HFF-Myc (cell line): ENCODE measurements at regions not wholly inside any gene's neighbourhood (a gene's known extent, or its start where the extent isn't known, plus 50 kb on each side); places are given as distances from the start of the nearest gene placed in this dataset.
"Not testable (repeated sequence)": the region's sequence is repeated elsewhere in the genome, so short reads cannot be mapped to it uniquely, and the experiment has no call there.

Source experiments
- DNase-seq: peaks from one replicate; pipeline ENCODE4 v3.0.0-alpha.2; 2011; ENCODE audit warnings: low read depth; ENCODE audit errors: extremely low read depth
- H3K4me3 ChIP-seq: replicated peaks from 2 replicates; pipeline ENCODE4 v1.5.1; 2011; ENCODE audit warnings: low read depth, mild to moderate bottlenecking, control low read depth, low read length
- CTCF ChIP-seq: IDR thresholded peaks from 2 replicates; pipeline ENCODE4 v1.5.1; 2012; ENCODE audit warnings: mild to moderate bottlenecking, low read depth, low read length, control low read depth; ENCODE audit errors: missing control alignments

- DNase-seq: no peak
- no peak for TF ChIP-seq CTCF
- H3K4me3 ChIP-seq: no peak overlapping the region
Measured at GRCh38 chr12:89278169-89278568, 74.1 kb downstream of the DUSP6 start.

GRCh38 chr12:89276860-89277259 lies 75.4 kb downstream of the DUSP6 start:
- no peak for DNase-seq

DNA sequence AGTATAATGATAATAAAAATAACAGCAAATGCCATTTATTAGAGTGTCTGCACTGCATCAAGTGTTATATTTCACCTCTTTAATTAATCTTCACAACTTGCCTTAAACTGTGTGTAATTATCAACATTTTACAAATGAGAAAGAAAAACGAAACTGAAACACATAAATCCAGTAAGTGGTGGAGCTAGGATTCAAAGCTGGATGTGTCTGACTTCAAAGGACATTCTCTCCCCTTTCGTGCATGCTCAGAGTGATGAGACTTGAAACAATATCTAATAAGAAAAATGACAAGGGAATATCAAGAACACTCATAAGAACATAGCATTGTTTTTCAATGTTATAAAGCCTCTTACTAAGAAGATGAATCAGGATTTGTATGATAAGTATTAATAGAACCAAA lies 78.8 kb downstream of the DUSP6 start:
- DNase-seq: no peak
- TF ChIP-seq CTCF: no peak
- no peak overlapping the region for H3K4me3 ChIP-seq

More at GRCh38 chr12:89276860-89277259, 75.4 kb downstream of the DUSP6 start:
- H3K4me3 ChIP-seq: no peak overlapping the region
- no peak for TF ChIP-seq CTCF

GRCh38 chr12:89270548-89270947 lies 81.8 kb downstream of the DUSP6 start:
- TF ChIP-seq CTCF: no peak
- no peak overlapping the region for H3K4me3 ChIP-seq
- no peak for DNase-seq

DNA sequence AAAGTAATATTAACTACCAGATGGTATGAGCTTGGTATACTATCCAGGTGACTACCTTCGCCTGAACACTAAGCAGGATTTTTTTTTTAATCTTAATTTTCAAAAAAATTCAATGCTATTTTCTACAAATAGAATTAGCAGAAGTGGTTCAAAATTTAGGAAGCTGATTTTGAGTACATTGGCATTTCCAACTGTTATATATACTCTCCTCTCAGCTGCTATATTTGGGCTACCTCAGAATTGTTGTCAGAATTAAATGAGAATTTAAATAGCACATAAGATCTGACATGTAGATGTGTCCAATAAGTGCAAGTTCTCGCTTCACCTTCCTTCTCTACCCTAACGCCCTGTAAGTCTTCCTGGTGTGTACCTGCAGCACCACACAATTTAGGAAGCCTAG lies 83.1 kb downstream of the DUSP6 start:
- TF ChIP-seq CTCF: no peak
- no peak for DNase-seq

DNA sequence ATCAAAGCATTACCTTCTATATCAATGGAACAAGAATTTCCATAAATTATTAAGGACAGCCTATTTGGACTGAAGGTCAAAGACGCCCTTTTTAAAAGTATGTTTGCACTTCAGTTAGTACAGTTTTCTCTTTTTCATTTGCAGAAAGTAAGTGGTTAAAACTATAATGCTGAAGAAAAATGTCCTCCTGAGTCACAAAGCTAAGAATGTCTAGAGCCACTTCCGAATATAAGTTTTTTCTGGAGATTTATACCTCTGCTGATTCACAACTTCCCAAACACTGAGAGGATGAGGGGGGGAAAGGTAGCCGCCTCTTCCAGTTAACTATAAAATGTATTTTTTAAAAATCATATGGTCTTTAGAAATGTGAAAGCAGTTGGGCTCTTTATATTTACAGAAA lies 84.9 kb downstream of the DUSP6 start:
- no peak overlapping the region for H3K4me3 ChIP-seq
- no peak for TF ChIP-seq CTCF
- no peak for DNase-seq

More for the DNA sequence above, 83.1 kb downstream of the DUSP6 start:
- H3K4me3 ChIP-seq: no peak overlapping the region

GRCh38 chr12:89266574-89267188 lies 85.6 kb downstream of the DUSP6 start:
- DNase-seq, H3K4me3 ChIP-seq: not testable (repeated sequence)
